H9 (cell line): ENCODE measurements at regions not wholly inside any gene's neighbourhood (a gene's known extent, or its start where the extent isn't known, plus 50 kb on each side); places are given as distances from the start of the nearest gene placed in this dataset.

Experiments
- DNase-seq: peaks from one replicate; pipeline ENCODE4 v3.0.0-alpha.2; 2017
- H2AFZ ChIP-seq: one replicate; pipeline ENCODE4 v1.6.1; 2013; ENCODE audit warnings: mild to moderate bottlenecking, low read length, control low read depth, moderate library complexity
- H2AK5ac ChIP-seq: 2 replicates; pipeline ENCODE4 v1.6.1; 2013; ENCODE audit warnings: low read length, control low read depth, mixed read lengths; ENCODE audit not compliant: insufficient read length
- H2BK120ac ChIP-seq: one replicate; pipeline ENCODE4 v1.6.1; 2013; ENCODE audit warnings: low read depth, mild to moderate bottlenecking, low read length, control low read depth, inconsistent platforms; ENCODE audit not compliant: poor library complexity, severe bottlenecking
- H2BK12ac ChIP-seq: 2 replicates; pipeline ENCODE4 v1.6.1; 2013; ENCODE audit warnings: low read length, control low read depth, mixed read lengths, low read depth; ENCODE audit not compliant: insufficient read length
- H2BK15ac ChIP-seq: 2 replicates; pipeline ENCODE4 v1.6.1; 2013; ENCODE audit warnings: low read depth, low read length, control low read depth
- H2BK20ac ChIP-seq: one replicate; pipeline ENCODE4 v1.6.1; 2013; ENCODE audit warnings: low read depth, mild to moderate bottlenecking, low read length, control low read depth, inconsistent platforms; ENCODE audit not compliant: poor library complexity, severe bottlenecking
- H2BK5ac ChIP-seq: 2 replicates; pipeline ENCODE4 v1.6.1; 2013; ENCODE audit warnings: low read length, control low read depth, mixed read lengths; ENCODE audit not compliant: insufficient read length
- H3K14ac ChIP-seq: 2 replicates; pipeline ENCODE4 v1.6.1; 2013; ENCODE audit warnings: low read length, control low read depth; ENCODE audit not compliant: insufficient read depth
- H3K18ac ChIP-seq: 2 replicates; pipeline ENCODE4 v1.6.1; 2013; ENCODE audit warnings: low read depth, mild to moderate bottlenecking, mixed read lengths, low read length, control low read depth; ENCODE audit not compliant: insufficient read length
- H3K23ac ChIP-seq: 2 replicates; pipeline ENCODE4 v1.6.1; 2013; ENCODE audit warnings: low read length, control low read depth, mixed read lengths, low read depth; ENCODE audit not compliant: insufficient read length
- H3K23me2 ChIP-seq: 2 replicates; pipeline ENCODE4 v1.6.1; 2013; ENCODE audit warnings: low read depth, mild to moderate bottlenecking, mixed read lengths, low read length, control low read depth; ENCODE audit not compliant: insufficient read length, poor library complexity, severe bottlenecking
- H3K27ac ChIP-seq: 2 replicates; pipeline ENCODE4 v1.5.1; 2013; ENCODE audit warnings: low read length, control low read depth, mixed read lengths, low read depth; ENCODE audit not compliant: insufficient read length
- H3K27me3 ChIP-seq: 2 replicates; pipeline ENCODE4 v1.6.1; 2013; ENCODE audit warnings: low read length, control low read depth, inconsistent platforms; ENCODE audit not compliant: insufficient read depth
- H3K4ac ChIP-seq: 2 replicates; pipeline ENCODE4 v1.6.1; 2013; ENCODE audit warnings: low read depth, mild to moderate bottlenecking, control low read depth, inconsistent platforms, low read length, moderate library complexity
- H3K4me1 ChIP-seq: 2 replicates; pipeline ENCODE4 v1.6.1; 2013; ENCODE audit warnings: low read length, control low read depth, inconsistent platforms; ENCODE audit not compliant: insufficient read depth
- H3K4me2 ChIP-seq: 2 replicates; pipeline ENCODE4 v1.6.1; 2013; ENCODE audit warnings: low read length, control low read depth, mixed read lengths; ENCODE audit not compliant: insufficient read length, insufficient read depth
- H3K56ac ChIP-seq: 2 replicates; pipeline ENCODE4 v1.6.1; 2013; ENCODE audit warnings: low read depth, mild to moderate bottlenecking, mixed read lengths, low read length, control low read depth; ENCODE audit not compliant: insufficient read length
- H3K79me1 ChIP-seq: 2 replicates; pipeline ENCODE4 v1.6.1; 2013; ENCODE audit warnings: low read depth, mild to moderate bottlenecking, moderate library complexity, low read length, control low read depth, inconsistent platforms; ENCODE audit not compliant: insufficient read depth, poor library complexity, severe bottlenecking
- H3K79me2 ChIP-seq: 2 replicates; pipeline ENCODE4 v1.6.1; 2013; ENCODE audit warnings: low read length, control low read depth, inconsistent platforms; ENCODE audit not compliant: insufficient read depth
- H3K9ac ChIP-seq: 2 replicates; pipeline ENCODE4 v1.6.1; 2013; ENCODE audit warnings: low read length, control low read depth, mixed read lengths; ENCODE audit not compliant: insufficient read length; ENCODE audit errors: extremely low read depth
- H3K9me3 ChIP-seq: one replicate; pipeline ENCODE4 v1.6.1; 2013; ENCODE audit warnings: low read depth, low read length, inconsistent platforms; ENCODE audit not compliant: control insufficient read depth
- H3T11ph ChIP-seq: one replicate; pipeline ENCODE4 v1.6.1; 2013; ENCODE audit warnings: mild to moderate bottlenecking, low read length, control low read depth, inconsistent platforms
- H4K20me1 ChIP-seq: one replicate; pipeline ENCODE4 v1.6.1; 2013; ENCODE audit not compliant: control insufficient read depth, insufficient read length, insufficient read depth
- H4K5ac ChIP-seq: 2 replicates; pipeline ENCODE4 v1.6.1; 2013; ENCODE audit warnings: low read depth, mild to moderate bottlenecking, mixed read lengths, low read length, control low read depth; ENCODE audit not compliant: insufficient read length
- H4K8ac ChIP-seq: replicated peaks from 2 replicates; pipeline ENCODE4 v1.6.1; 2013; ENCODE audit warnings: low read length, control low read depth, mixed read lengths, low read depth; ENCODE audit not compliant: insufficient read length
- H4K91ac ChIP-seq: 2 replicates; pipeline ENCODE4 v1.6.1; 2013; ENCODE audit warnings: low read depth, mild to moderate bottlenecking, moderate library complexity, mixed read lengths, low read length, control low read depth; ENCODE audit not compliant: insufficient read length
- H3K27ac Mint-ChIP-seq, 3 experiments: 2 replicates in 2 of 3; 3 replicates in 1 of 3; pipeline ENCODE4 v1.8.0; 2020 to 2021; ENCODE audit warnings: mixed read lengths in 3 of 3, mild to moderate bottlenecking in 1 of 3, moderate library complexity in 1 of 3
- H3K27me3 Mint-ChIP-seq: 2 replicates; pipeline ENCODE4 v1.8.0; 2021; ENCODE audit warnings: low read depth, mild to moderate bottlenecking, moderate library complexity, mixed read lengths
- H3K36me3 Mint-ChIP-seq, 3 experiments: 2 replicates in 2 of 3; 3 replicates in 1 of 3; pipeline ENCODE4 v1.8.0; 2020 to 2021; ENCODE audit warnings: low read depth in 3 of 3, mixed read lengths in 3 of 3; ENCODE audit not compliant: insufficient read depth in 1 of 3
- H3K4me1 Mint-ChIP-seq, 2 experiments: 2 replicates each; pipeline ENCODE4 v1.8.0; 2020; ENCODE audit warnings: mixed read lengths in 2 of 2
- H3K4me3 Mint-ChIP-seq, 2 experiments: 2 replicates in 1 of 2; 3 replicates in 1 of 2; pipeline ENCODE4 v1.8.0; 2020 to 2021; ENCODE audit warnings: mild to moderate bottlenecking in 2 of 2, mixed read lengths in 2 of 2, moderate library complexity in 1 of 2
- H3K9me3 Mint-ChIP-seq, 2 experiments: 2 replicates in 1 of 2; 3 replicates in 1 of 2; pipeline ENCODE4 v1.8.0; 2020; ENCODE audit warnings: mild to moderate bottlenecking in 2 of 2, mixed read lengths in 2 of 2, moderate library complexity in 1 of 2
- CTCF ChIP-seq: fragments of 200-600 bp; sonication (generic); conservative IDR thresholded peaks from 3 replicates; pipeline ENCODE4 v1.8.0; 2021; ENCODE audit warnings: antibody characterized with exemption, mild to moderate bottlenecking
- WGBS: extraction: QIAGEN DNeasy Blood & Tissue Kit; methylation state at CpG from one replicate; pipeline ENCODE4 v1.1.7; 2013; ENCODE audit warnings: missing lambda C conversion rate, low lambda C conversion rate, mixed read lengths; ENCODE audit not compliant: insufficient read length; ENCODE audit errors: extremely low coverage; 5-methylcytosine and 5-hydroxymethylcytosine counted together

GRCh38 chr9:73515216-73515615, 363.6 kb downstream of the ANXA1 start:
- no peaks in the 10 kb centered on the region for H4K20me1 ChIP-seq
- H3K27me3 ChIP-seq = no peaks in the 10 kb centered on the region
- DNase-seq = no peak
- H3K14ac ChIP-seq = no peak overlapping the region
- no peak overlapping the region for H2BK5ac ChIP-seq
- H3K4me1 ChIP-seq = no peaks in the 10 kb centered on the region
- no peak overlapping the region for H3K56ac ChIP-seq
- no CpG with 5 or more reads among the region's 4 CpGs for whole genome bisulfite sequencing
- H3K4me1 Mint-ChIP-seq = peaks cover 2 to 6% of the 10 kb centered on the region in 2 experiments; a peak in 3 of 4 replicates
- H3K79me2 ChIP-seq = no peaks in the 10 kb centered on the region
- no peak overlapping the region for H4K91ac ChIP-seq
- no peak overlapping the region for H2BK15ac ChIP-seq
- no peak overlapping the region; a peak in 1 of 7 replicates for H3K27ac Mint-ChIP-seq
- no peaks in the 10 kb centered on the region for H3K27me3 Mint-ChIP-seq
- H3K23me2 ChIP-seq = no peaks in the 10 kb centered on the region
- H3K79me1 ChIP-seq = no peaks in the 10 kb centered on the region
- no peak overlapping the region for H2AFZ ChIP-seq
- no peak overlapping the region for H3K27ac ChIP-seq
- H3K9me3 ChIP-seq = no peaks in the 10 kb centered on the region
- H2BK12ac ChIP-seq = no peak overlapping the region
- no peak overlapping the region for H3K4ac ChIP-seq
- H4K5ac ChIP-seq = no peak overlapping the region
- H4K8ac ChIP-seq = no peak overlapping the region
- H3K18ac ChIP-seq = no peak overlapping the region
- H3T11ph ChIP-seq = no peak overlapping the region
- no peaks in the 10 kb centered on the region for H3K9me3 Mint-ChIP-seq
- no peak overlapping the region for H3K9ac ChIP-seq
- no peak overlapping the region for H2AK5ac ChIP-seq
- no peak for TF ChIP-seq CTCF
- H2BK20ac ChIP-seq = no peak overlapping the region
- no peak overlapping the region for H3K23ac ChIP-seq
- H3K36me3 Mint-ChIP-seq = no peaks in the 10 kb centered on the region
- H3K4me2 ChIP-seq = no peak overlapping the region
- H2BK120ac ChIP-seq = no peak overlapping the region
- H3K4me3 Mint-ChIP-seq = no peak overlapping the region
